SK-N-SH treated with all-trans-retinoic acid at 6 μM for 48 hours (cell line): ENCODE measurements at regions not wholly inside any gene's neighbourhood (a gene's known extent, or its start where the extent isn't known, plus 50 kb on each side); places are given as distances from the start of the nearest gene placed in this dataset.

Experiments used
- ZC3H10 ChIP-seq: fragments of 250-450 bp; sonication (Bioruptor Pico); IDR thresholded peaks from 2 replicates; pipeline ENCODE4 v1.5.1; 2021; ENCODE audit warnings: mild to moderate bottlenecking, moderate library complexity
- ZFP3 ChIP-seq: fragments of 250-450 bp; sonication (Bioruptor Pico); IDR thresholded peaks from 2 replicates; pipeline ENCODE4 v1.5.0; 2020; ENCODE audit warnings: mild to moderate bottlenecking, moderate library complexity
- ZFP30 ChIP-seq: fragments of 450-650 bp; formaldehyde crosslinking; IDR thresholded peaks from 2 replicates; pipeline ENCODE4 v1.5.0; 2022; ENCODE audit warnings: mild to moderate bottlenecking, moderate library complexity
- TF ChIP-seq, protein P1 (sequence below): fragments of 250-450 bp; sonication (Bioruptor Pico); IDR thresholded peaks from 2 replicates; pipeline ENCODE4 v1.8.0; 2020; ENCODE audit warnings: mild to moderate bottlenecking, moderate library complexity, borderline replicate concordance
- TF ChIP-seq, protein P2 (sequence below): fragments of 250-450 bp; sonication (Bioruptor Pico); IDR thresholded peaks from 2 replicates; pipeline ENCODE4 v1.5.0; 2020; ENCODE audit warnings: mild to moderate bottlenecking, moderate library complexity
- TF ChIP-seq, protein P3 (sequence below): fragments of 250-450 bp; sonication (Bioruptor Pico); IDR thresholded peaks from 2 replicates; pipeline ENCODE4 v1.8.0; 2021; ENCODE audit warnings: low read depth, mild to moderate bottlenecking, moderate library complexity, borderline replicate concordance

DNA sequence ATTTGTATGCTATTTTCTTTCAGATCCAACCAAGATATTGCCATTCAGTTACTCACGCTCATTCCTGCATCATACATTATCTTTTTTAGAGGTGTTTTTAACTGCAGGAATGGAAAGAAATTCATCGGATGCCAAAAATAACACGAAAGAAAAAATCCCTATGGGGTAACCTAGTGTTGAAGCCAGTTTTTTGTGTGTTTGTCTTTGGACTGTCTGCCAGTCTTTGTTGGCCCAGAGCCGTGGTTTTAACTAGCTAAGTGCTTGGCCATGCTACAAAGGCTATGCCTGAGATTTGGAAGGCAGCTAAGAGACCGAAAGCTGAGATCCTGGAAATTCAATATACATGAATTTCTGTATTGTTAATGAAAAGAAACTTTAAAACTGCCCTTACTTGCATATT is 309.8 kb upstream of the CNTN5 start:
- no peak for TF ChIP-seq ZFP30
- TF ChIP-seq ZFP3 (CRISPR knock-in tag), result no peak
- TF ChIP-seq, protein P1, sequence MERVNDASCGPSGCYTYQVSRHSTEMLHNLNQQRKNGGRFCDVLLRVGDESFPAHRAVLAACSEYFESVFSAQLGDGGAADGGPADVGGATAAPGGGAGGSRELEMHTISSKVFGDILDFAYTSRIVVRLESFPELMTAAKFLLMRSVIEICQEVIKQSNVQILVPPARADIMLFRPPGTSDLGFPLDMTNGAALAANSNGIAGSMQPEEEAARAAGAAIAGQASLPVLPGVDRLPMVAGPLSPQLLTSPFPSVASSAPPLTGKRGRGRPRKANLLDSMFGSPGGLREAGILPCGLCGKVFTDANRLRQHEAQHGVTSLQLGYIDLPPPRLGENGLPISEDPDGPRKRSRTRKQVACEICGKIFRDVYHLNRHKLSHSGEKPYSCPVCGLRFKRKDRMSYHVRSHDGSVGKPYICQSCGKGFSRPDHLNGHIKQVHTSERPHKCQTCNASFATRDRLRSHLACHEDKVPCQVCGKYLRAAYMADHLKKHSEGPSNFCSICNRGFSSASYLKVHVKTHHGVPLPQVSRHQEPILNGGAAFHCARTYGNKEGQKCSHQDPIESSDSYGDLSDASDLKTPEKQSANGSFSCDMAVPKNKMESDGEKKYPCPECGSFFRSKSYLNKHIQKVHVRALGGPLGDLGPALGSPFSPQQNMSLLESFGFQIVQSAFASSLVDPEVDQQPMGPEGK (CRISPR knock-in tag), result no peak
- TF ChIP-seq, protein P2, sequence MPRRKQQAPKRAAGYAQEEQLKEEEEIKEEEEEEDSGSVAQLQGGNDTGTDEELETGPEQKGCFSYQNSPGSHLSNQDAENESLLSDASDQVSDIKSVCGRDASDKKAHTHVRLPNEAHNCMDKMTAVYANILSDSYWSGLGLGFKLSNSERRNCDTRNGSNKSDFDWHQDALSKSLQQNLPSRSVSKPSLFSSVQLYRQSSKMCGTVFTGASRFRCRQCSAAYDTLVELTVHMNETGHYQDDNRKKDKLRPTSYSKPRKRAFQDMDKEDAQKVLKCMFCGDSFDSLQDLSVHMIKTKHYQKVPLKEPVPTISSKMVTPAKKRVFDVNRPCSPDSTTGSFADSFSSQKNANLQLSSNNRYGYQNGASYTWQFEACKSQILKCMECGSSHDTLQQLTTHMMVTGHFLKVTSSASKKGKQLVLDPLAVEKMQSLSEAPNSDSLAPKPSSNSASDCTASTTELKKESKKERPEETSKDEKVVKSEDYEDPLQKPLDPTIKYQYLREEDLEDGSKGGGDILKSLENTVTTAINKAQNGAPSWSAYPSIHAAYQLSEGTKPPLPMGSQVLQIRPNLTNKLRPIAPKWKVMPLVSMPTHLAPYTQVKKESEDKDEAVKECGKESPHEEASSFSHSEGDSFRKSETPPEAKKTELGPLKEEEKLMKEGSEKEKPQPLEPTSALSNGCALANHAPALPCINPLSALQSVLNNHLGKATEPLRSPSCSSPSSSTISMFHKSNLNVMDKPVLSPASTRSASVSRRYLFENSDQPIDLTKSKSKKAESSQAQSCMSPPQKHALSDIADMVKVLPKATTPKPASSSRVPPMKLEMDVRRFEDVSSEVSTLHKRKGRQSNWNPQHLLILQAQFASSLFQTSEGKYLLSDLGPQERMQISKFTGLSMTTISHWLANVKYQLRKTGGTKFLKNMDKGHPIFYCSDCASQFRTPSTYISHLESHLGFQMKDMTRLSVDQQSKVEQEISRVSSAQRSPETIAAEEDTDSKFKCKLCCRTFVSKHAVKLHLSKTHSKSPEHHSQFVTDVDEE (CRISPR knock-in tag), result no peak
- TF ChIP-seq, protein P3, sequence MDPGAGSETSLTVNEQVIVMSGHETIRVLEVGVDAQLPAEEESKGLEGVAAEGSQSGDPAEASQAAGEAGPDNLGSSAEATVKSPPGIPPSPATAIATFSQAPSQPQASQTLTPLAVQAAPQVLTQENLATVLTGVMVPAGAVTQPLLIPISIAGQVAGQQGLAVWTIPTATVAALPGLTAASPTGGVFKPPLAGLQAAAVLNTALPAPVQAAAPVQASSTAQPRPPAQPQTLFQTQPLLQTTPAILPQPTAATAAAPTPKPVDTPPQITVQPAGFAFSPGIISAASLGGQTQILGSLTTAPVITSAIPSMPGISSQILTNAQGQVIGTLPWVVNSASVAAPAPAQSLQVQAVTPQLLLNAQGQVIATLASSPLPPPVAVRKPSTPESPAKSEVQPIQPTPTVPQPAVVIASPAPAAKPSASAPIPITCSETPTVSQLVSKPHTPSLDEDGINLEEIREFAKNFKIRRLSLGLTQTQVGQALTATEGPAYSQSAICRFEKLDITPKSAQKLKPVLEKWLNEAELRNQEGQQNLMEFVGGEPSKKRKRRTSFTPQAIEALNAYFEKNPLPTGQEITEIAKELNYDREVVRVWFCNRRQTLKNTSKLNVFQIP (CRISPR knock-in tag), result no peak
- TF ChIP-seq ZC3H10, result no peak
